Ectodermal cell (in vitro differentiated cells): ENCODE measurements at regions not wholly inside any gene's neighbourhood (a gene's known extent, or its start where the extent isn't known, plus 50 kb on each side); places are given as distances from the start of the nearest gene placed in this dataset.
"Not testable (repeated sequence)": the region's sequence is repeated elsewhere in the genome, so short reads cannot be mapped to it uniquely, and the experiment has no call there.

ENCODE experiments used
- H3K27ac ChIP-seq: 2 replicates; pipeline ENCODE4 v1.7.0; 2013; ENCODE audit warnings: mild to moderate bottlenecking, low read depth, low read length; ENCODE audit not compliant: insufficient read depth, poor library complexity, severe bottlenecking
- H3K27me3 ChIP-seq: 2 replicates; pipeline ENCODE4 v1.7.0; 2013; ENCODE audit warnings: mild to moderate bottlenecking, low read length; ENCODE audit not compliant: insufficient read depth, control insufficient read depth, poor library complexity, severe bottlenecking
- H3K36me3 ChIP-seq: one replicate; pipeline ENCODE4 v1.7.0; 2013; ENCODE audit warnings: low read length; ENCODE audit not compliant: control insufficient read depth, insufficient read depth
- H3K4me1 ChIP-seq: one replicate; pipeline ENCODE4 v1.7.0; 2013; ENCODE audit warnings: low read length; ENCODE audit not compliant: control insufficient read depth, insufficient read depth
- H3K4me3 ChIP-seq: 2 replicates; pipeline ENCODE4 v1.7.0; 2013; ENCODE audit warnings: low read depth, low read length, control low read depth; ENCODE audit not compliant: insufficient read depth
- H3K9me3 ChIP-seq: 2 replicates; pipeline ENCODE4 v1.7.0; 2013; ENCODE audit warnings: mild to moderate bottlenecking, low read length, moderate library complexity; ENCODE audit not compliant: control insufficient read depth
- WGBS, 2 experiments: methylation state at CpG; one replicate each; pipeline ENCODE4 v1.1.7; 2013; ENCODE audit warnings: missing lambda C conversion rate in 2 of 2; 5-methylcytosine and 5-hydroxymethylcytosine counted together

DNA sequence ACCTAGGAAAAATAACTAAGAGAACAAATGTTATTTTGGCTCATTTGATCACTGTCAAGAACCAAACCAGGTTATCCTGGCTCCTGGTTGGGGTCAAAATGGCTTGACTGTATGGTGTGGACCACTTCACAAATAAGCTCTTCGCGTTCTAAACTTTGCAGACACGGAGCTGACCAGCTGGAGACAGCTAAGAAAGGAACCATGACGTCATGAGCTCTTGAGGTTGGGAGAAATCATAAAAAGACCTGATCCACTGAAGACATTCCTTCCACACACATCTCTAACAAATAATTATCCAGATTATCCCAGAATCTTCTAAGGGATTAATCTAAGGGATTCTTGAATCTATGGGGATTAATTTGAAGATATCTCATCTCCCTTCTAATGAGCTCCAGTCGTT lies 321.5 kb upstream of the IGF1R start:
- 76 to 79% methylated on average over 5 of the region's 5 CpGs for WGBS, 2 experiments
- H3K4me1 ChIP-seq: no peaks in the 10 kb centered on the region
- no peaks in the 10 kb centered on the region for H3K36me3 ChIP-seq
- no peak overlapping the region for H3K4me3 ChIP-seq
- H3K27ac ChIP-seq: no peak overlapping the region
- no peaks in the 10 kb centered on the region for H3K27me3 ChIP-seq
- H3K9me3 ChIP-seq: no peaks in the 10 kb centered on the region

DNA sequence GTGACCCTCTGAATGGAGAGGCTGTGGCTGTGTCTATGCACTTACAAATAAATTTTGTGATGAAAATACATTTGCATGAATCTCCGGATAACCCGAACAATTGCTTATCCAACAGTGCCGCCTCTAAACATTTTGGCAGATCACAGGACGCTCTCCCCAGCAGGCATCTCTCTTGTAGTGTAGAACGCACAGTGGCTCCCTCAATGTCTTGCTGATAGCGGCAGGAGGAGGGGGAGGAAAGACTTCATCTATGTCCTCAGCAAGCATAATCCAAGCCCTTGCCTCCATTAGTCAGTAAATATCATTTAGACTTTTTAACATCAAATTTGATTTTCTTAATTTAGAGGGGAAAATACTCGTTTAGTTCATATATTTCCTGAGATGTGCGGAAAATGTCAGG lies 318.1 kb upstream of the IGF1R start:
- H3K4me1 ChIP-seq: no peaks in the 10 kb centered on the region
- 65 to 66% methylated on average over 8 of the region's 8 CpGs for WGBS, 2 experiments
- H3K9me3 ChIP-seq: no peaks in the 10 kb centered on the region
- no peaks in the 10 kb centered on the region for H3K27me3 ChIP-seq
- no peaks in the 10 kb centered on the region for H3K36me3 ChIP-seq
- no peak overlapping the region for H3K4me3 ChIP-seq
- no peak overlapping the region for H3K27ac ChIP-seq

DNA sequence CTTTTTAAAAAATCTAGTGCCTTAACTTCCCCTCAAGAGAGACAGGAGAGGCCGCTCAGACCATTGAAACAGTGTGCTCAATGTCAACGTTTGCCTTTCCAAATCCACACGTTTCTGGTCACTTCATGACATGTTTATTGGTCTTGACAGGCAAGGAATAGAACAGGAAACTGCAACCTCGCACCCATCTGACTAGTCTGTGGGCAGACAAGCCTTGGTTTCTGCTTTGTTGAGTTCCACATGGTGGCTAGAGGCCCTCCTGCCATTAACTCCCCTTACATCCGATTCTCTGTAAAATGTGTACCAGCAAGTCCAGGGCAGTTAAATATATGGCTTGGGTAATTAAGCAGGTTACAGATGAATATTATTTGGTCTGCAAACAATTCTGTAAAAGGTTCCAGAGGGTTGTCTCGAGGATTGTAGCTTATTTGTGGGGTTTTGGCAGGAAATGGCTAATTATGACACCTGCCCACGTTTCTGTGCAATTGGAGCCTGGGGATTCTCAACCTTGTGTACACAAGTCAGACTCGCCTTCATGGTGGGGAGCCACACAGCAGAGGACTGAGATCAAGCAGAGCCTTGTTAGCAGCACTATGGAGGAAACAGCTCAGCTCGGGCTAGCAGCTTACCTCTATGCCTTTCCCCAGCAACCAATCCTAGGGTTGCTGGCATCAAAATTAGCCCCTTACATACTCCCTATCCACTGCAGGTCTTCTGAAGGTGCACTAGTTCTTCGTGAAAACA lies 317.5 kb upstream of the IGF1R start:
- H3K27me3 ChIP-seq: no peaks in the 10 kb centered on the region
- no peaks in the 10 kb centered on the region for H3K36me3 ChIP-seq
- no peaks in the 10 kb centered on the region for H3K9me3 ChIP-seq
- H3K4me3 ChIP-seq: no peak overlapping the region
- no peak overlapping the region for H3K27ac ChIP-seq
- no peaks in the 10 kb centered on the region for H3K4me1 ChIP-seq
- 85 to 87% methylated on average over 10 of the region's 10 CpGs for WGBS, 2 experiments

- Histone ChIP-seq H3K27me3 (no peaks in the 10 kb centered on the region), H3K9me3 (no peaks in the 10 kb centered on the region), H3K36me3 (no peaks in the 10 kb centered on the region), H3K4me3 (no peak overlapping the region), H3K4me1 (no peaks in the 10 kb centered on the region), H3K27ac (no peak overlapping the region)
- WGBS, 2 experiments: 94 to 95% methylated on average over 4 of the region's 4 CpGs
These were observed 316.7 kb upstream of the IGF1R start for GRCh38 chr15:98331676-98332075.

- no peaks in the 10 kb centered on the region for H3K27me3 ChIP-seq
- H3K27ac ChIP-seq: no peak overlapping the region
- H3K36me3 ChIP-seq: no peaks in the 10 kb centered on the region
- 94 to 97% methylated on average over 7 of the region's 7 CpGs for WGBS, 2 experiments
- H3K4me3 ChIP-seq: no peak overlapping the region
- H3K9me3 ChIP-seq: no peaks in the 10 kb centered on the region
- no peaks in the 10 kb centered on the region for H3K4me1 ChIP-seq
These were observed 315.1 kb upstream of the IGF1R start for GRCh38 chr15:98333251-98333650.

DNA sequence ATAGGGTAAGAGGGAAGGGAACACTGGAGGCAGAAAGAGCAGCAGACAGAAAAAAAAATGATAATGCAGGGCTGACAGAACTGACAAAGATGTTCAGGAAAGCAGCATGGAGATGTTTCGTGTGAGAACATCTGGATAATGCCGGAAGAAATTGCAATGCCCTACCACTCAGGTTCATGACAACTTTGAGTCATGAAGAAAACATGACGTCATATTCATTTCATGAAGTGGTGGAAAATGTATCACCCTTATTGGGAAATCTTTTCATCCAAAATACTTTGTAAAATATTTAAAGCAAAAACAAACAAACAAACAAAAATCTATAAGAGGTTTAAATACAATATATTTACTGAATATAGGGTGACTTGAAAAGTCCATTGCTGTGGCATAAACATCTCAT lies 305.4 kb upstream of the IGF1R start:
- Histone ChIP-seq H3K27me3 (no peaks in the 10 kb centered on the region), H3K4me1 (no peaks in the 10 kb centered on the region), H3K4me3 (no peak overlapping the region), H3K9me3 (no peaks in the 10 kb centered on the region), H3K27ac (no peak overlapping the region), H3K36me3 (no peaks in the 10 kb centered on the region)
- WGBS, 2 experiments: 90 to 95% methylated on average over 2 to 3 of the region's 3 CpGs

- Histone ChIP-seq H3K4me1 (no peaks in the 10 kb centered on the region), H3K27ac (no peak overlapping the region)
- WGBS, 2 experiments: 90 to 91% methylated on average over 2 of the region's 2 CpGs
These were observed 303.7 kb upstream of the IGF1R start for GRCh38 chr15:98344591-98344990.

GRCh38 chr15:98347001-98347400 lies 301.3 kb upstream of the IGF1R start:
- no peaks in the 10 kb centered on the region for H3K4me1 ChIP-seq
- H3K27me3 ChIP-seq: no peaks in the 10 kb centered on the region
- no peak overlapping the region for H3K4me3 ChIP-seq
- H3K9me3 ChIP-seq: no peaks in the 10 kb centered on the region
- H3K36me3 ChIP-seq: no peaks in the 10 kb centered on the region
- WGBS, 2 experiments: 76 to 81% methylated on average over 7 of the region's 7 CpGs
- H3K27ac ChIP-seq: no peak overlapping the region

More at GRCh38 chr15:98344591-98344990, 303.7 kb upstream of the IGF1R start:
- no peaks in the 10 kb centered on the region for H3K27me3 ChIP-seq
- H3K36me3 ChIP-seq: no peaks in the 10 kb centered on the region
- no peaks in the 10 kb centered on the region for H3K9me3 ChIP-seq
- no peak overlapping the region for H3K4me3 ChIP-seq

GRCh38 chr15:98347866-98348265 lies 300.5 kb upstream of the IGF1R start:
- no peaks in the 10 kb centered on the region for H3K4me1 ChIP-seq
- no peaks in the 10 kb centered on the region for H3K36me3 ChIP-seq
- H3K4me3 ChIP-seq: no peak overlapping the region
- no peaks in the 10 kb centered on the region for H3K9me3 ChIP-seq
- H3K27me3 ChIP-seq: no peaks in the 10 kb centered on the region
- H3K27ac ChIP-seq: no peak overlapping the region
- WGBS, 2 experiments: 90 to 93% methylated on average over 7 of the region's 7 CpGs

DNA sequence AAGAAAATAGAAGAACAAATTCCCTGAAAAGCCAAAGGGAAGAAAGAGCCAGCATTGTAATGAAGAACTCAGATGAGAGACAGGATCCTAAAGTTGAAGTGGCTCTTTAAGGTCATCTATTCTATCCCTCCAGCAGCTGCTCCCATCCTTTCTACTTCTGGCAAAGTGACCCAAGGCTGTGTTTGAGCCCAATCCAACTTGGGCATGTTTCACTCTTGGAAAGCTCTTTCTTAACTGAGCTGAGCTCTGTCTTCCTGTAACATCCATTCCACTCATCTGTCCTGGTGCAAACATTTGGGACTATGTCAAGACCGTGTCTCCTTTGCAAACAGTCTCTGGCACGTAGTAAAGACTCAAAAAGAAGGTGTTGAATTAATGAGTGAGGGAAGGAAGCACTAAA lies 298.1 kb upstream of the IGF1R start:
- Histone ChIP-seq H3K4me1 (no peaks in the 10 kb centered on the region), H3K36me3 (no peaks in the 10 kb centered on the region), H3K9me3 (no peaks in the 10 kb centered on the region), H3K4me3 (no peak overlapping the region), H3K27me3 (no peaks in the 10 kb centered on the region), H3K27ac (no peak overlapping the region)
- 91 to 97% methylated on average over 2 of the region's 2 CpGs for WGBS, 2 experiments

DNA sequence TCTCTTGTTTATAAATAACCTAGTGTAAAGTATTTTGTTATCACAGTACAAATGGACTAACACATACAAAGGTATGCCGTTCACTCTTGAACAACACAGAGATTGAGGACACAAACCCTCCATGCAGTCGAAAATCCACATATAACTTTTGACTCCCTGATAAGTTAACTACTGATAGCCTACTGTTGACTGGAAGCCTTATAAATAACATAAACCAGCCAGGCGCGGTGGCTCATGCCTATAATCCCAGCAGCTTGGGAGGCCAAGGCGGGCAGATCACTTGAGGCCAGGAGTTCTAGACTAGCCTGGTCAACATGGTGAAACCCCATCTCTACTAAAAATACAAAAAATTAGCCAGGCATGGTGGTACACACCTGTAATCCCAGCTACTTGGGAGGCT lies 290.1 kb upstream of the IGF1R start:
- WGBS, 2 experiments: 88 to 91% methylated on average over 5 of the region's 5 CpGs
- H3K36me3 ChIP-seq, H3K4me1 ChIP-seq, H3K4me3 ChIP-seq, H3K27me3 ChIP-seq, H3K9me3 ChIP-seq, H3K27ac ChIP-seq: not testable (repeated sequence)
